Femur (tissue), 1 donor: ENCODE measurements at regions not wholly inside any gene's neighbourhood (a gene's known extent, or its start where the extent isn't known, plus 50 kb on each side); places are given as distances from the start of the nearest gene placed in this dataset.

Experiments used
- DNase-seq: peaks from one replicate; pipeline ENCODE4 v3.0.0-alpha.2; 2017

- no peak for DNase-seq
Measured at GRCh38 chr9:95666096-95666784, 149.5 kb upstream of the PTCH1 start.

- no peak for DNase-seq
Measured at GRCh38 chr9:95653246-95653645, 136.5 kb upstream of the PTCH1 start.

GRCh38 chr9:95650720-95651119 lies 133.9 kb upstream of the PTCH1 start:
- DNase-seq: no peak

- peak; percentile 60 for DNase-seq
Measured at GRCh38 chr9:95649801-95650213, 133.0 kb upstream of the PTCH1 start.

- DNase-seq: no peak
Measured at GRCh38 chr9:95648225-95648624, 131.5 kb upstream of the PTCH1 start.

- DNase-seq: no peak
Measured at GRCh38 chr9:95645992-95646391, 129.2 kb upstream of the PTCH1 start.

- no peak for DNase-seq
Measured at GRCh38 chr9:95645579-95645978, 128.8 kb upstream of the PTCH1 start.

- no peak for DNase-seq
Measured at GRCh38 chr9:95644377-95644776, 127.6 kb upstream of the PTCH1 start.

- DNase-seq: no peak
Measured at GRCh38 chr9:95643619-95644018, 126.8 kb upstream of the PTCH1 start.

- no peak for DNase-seq
Measured at GRCh38 chr9:95642189-95642588, 125.4 kb upstream of the PTCH1 start.

- no peak for DNase-seq
Measured at GRCh38 chr9:95641586-95641985, 124.8 kb upstream of the PTCH1 start.

GRCh38 chr9:95640336-95640735 lies 123.6 kb upstream of the PTCH1 start:
- DNase-seq: no peak

GRCh38 chr9:95635986-95636671 lies 119.4 kb upstream of the PTCH1 start:
- DNase-seq: no peak

- DNase-seq: no peak
Measured at GRCh38 chr9:95634536-95634935, 117.8 kb upstream of the PTCH1 start.

GRCh38 chr9:95634114-95634513 lies 117.3 kb upstream of the PTCH1 start:
- DNase-seq: no peak

- no peak for DNase-seq
Measured at GRCh38 chr9:95629585-95629984, 112.8 kb upstream of the PTCH1 start.

- DNase-seq: no peak
Measured at GRCh38 chr9:95627802-95628201, 111.0 kb upstream of the PTCH1 start.

- peak; percentile 62 for DNase-seq
Measured at GRCh38 chr9:95626885-95627558, 110.3 kb upstream of the PTCH1 start.

- no peak for DNase-seq
Measured at GRCh38 chr9:95626341-95626740, 109.6 kb upstream of the PTCH1 start.

GRCh38 chr9:95623640-95624039 lies 106.9 kb upstream of the PTCH1 start:
- DNase-seq: no peak

- no peak for DNase-seq
Measured at GRCh38 chr9:95620722-95621121, 104.0 kb upstream of the PTCH1 start.

GRCh38 chr9:95620314-95620713 lies 103.5 kb upstream of the PTCH1 start:
- no peak for DNase-seq

- DNase-seq: no peak
Measured at GRCh38 chr9:95615246-95615645, 98.5 kb upstream of the PTCH1 start.

- no peak for DNase-seq
Measured at GRCh38 chr9:95613670-95614069, 96.9 kb upstream of the PTCH1 start.
